GM21717 (cell line): ENCODE measurements at regions not wholly inside any gene's neighbourhood (a gene's known extent, or its start where the extent isn't known, plus 50 kb on each side); places are given as distances from the start of the nearest gene placed in this dataset.
A peak's percentile ranks its signal among the peaks of the same experiment; 100 is the strongest.

Source experiments
- ATAC-seq: cut with Tn5 transposase; IDR thresholded peaks from one replicate; pipeline ENCODE4 v1.9.1; 2021; ENCODE audit warnings: mild to moderate bottlenecking, moderate library complexity; ENCODE audit not compliant: unreplicated experiment

GRCh38 chr12:98123021-98123461 lies 392.3 kb upstream of the TMPO start:
- no peak for ATAC-seq

- no peak for ATAC-seq
Observed at GRCh38 chr12:98126637-98127335, 388.6 kb upstream of the TMPO start.

- ATAC-seq, result no peak
Observed at GRCh38 chr12:98127336-98127679, 388.1 kb upstream of the TMPO start.

GRCh38 chr12:98127854-98128253 lies 387.5 kb upstream of the TMPO start:
- ATAC-seq, result no peak

GRCh38 chr12:98136544-98136943 lies 378.8 kb upstream of the TMPO start:
- ATAC-seq, result no peak

- ATAC-seq, result no peak
Observed at GRCh38 chr12:98137278-98137677, 378.1 kb upstream of the TMPO start.

- ATAC-seq, result no peak
Observed at GRCh38 chr12:98144953-98145352, 370.4 kb upstream of the TMPO start.

GRCh38 chr12:98146043-98146442 lies 369.3 kb upstream of the TMPO start:
- no peak for ATAC-seq

GRCh38 chr12:98146487-98146886 lies 368.9 kb upstream of the TMPO start:
- no peak for ATAC-seq

GRCh38 chr12:98149270-98149669 lies 366.1 kb upstream of the TMPO start:
- ATAC-seq, result peak; percentile 89

- ATAC-seq, result peak; percentile 12
Observed at GRCh38 chr12:98149691-98150210, 365.6 kb upstream of the TMPO start.

- ATAC-seq, result no peak
Observed at GRCh38 chr12:98151105-98151590, 364.2 kb upstream of the TMPO start.

GRCh38 chr12:98151984-98152383 lies 363.4 kb upstream of the TMPO start:
- no peak for ATAC-seq

- ATAC-seq, result no peak
Observed at GRCh38 chr12:98154850-98155249, 360.5 kb upstream of the TMPO start.

- ATAC-seq, result no peak
Observed at GRCh38 chr12:98156697-98157096, 358.7 kb upstream of the TMPO start.

GRCh38 chr12:98162906-98163678 lies 352.3 kb upstream of the TMPO start:
- no peak for ATAC-seq

GRCh38 chr12:98172304-98172703 lies 343.1 kb upstream of the TMPO start:
- no peak for ATAC-seq

GRCh38 chr12:98172801-98173200 lies 342.6 kb upstream of the TMPO start:
- ATAC-seq, result no peak

- no peak for ATAC-seq
Observed at GRCh38 chr12:98173773-98174427, 341.5 kb upstream of the TMPO start.

- no peak for ATAC-seq
Observed at GRCh38 chr12:98174428-98174809, 341.0 kb upstream of the TMPO start.

GRCh38 chr12:98178126-98178525 lies 337.3 kb upstream of the TMPO start:
- ATAC-seq, result no peak

GRCh38 chr12:98179151-98179550 lies 336.2 kb upstream of the TMPO start:
- no peak for ATAC-seq
